Testis (tissue), 2 donors: ENCODE measurements at regions not wholly inside any gene's neighbourhood (a gene's known extent, or its start where the extent isn't known, plus 50 kb on each side); places are given as distances from the start of the nearest gene placed in this dataset.

Experiments
- DNase-seq: peaks from one replicate; pipeline ENCODE4 v3.0.0-alpha.2; 2019
- H3K27ac ChIP-seq, 2 donors: fragments of 200-600 bp; sonication (generic); one replicate each; pipeline ENCODE4 v1.5.1; 2019
- H3K27me3 ChIP-seq: fragments of 200-600 bp; sonication (generic); one replicate; pipeline ENCODE4 v1.5.1; 2019
- H3K36me3 ChIP-seq: fragments of 200-600 bp; sonication (generic); one replicate; pipeline ENCODE4 v1.5.1; 2017; ENCODE audit warnings: low read depth; ENCODE audit errors: missing control alignments
- H3K4me1 ChIP-seq: fragments of 200-600 bp; sonication (generic); one replicate; pipeline ENCODE4 v1.5.1; 2019
- H3K4me3 ChIP-seq, 2 donors: fragments of 200-600 bp; sonication (generic); one replicate each; pipeline ENCODE4 v1.5.1; 2017 to 2019
- H3K9me3 ChIP-seq: fragments of 200-600 bp; sonication (generic); one replicate; pipeline ENCODE4 v1.5.1; 2017
- CTCF ChIP-seq, 3 experiments: fragments of 450-650 bp in 2 of 3; fragments of 200-600 bp in 1 of 3; sonication (generic) in 1 of 3; IDR thresholded peaks; one replicate each; pipeline ENCODE4 v1.5.1; 2016 to 2019; ENCODE audit warnings: antibody characterized with exemption in 3 of 3, mild to moderate bottlenecking in 2 of 3, moderate library complexity in 1 of 3
- POLR2A ChIP-seq: fragments of 450-650 bp; IDR thresholded peaks from one replicate; pipeline ENCODE4 v1.6.1; 2017; ENCODE audit warnings: antibody characterized with exemption, mild to moderate bottlenecking, moderate library complexity
- WGBS, 2 donors: methylation state at CpG; one replicate each; pipeline ENCODE4 v1.1.5; 2018; 5-methylcytosine and 5-hydroxymethylcytosine counted together
- intact Hi-C: fragments of 100-400 bp; cut with DNase I; formaldehyde crosslinking; loops from one replicate; pipeline ENCODE4 v1.15.1; 2023; ENCODE audit warnings: low total_unique reads

GRCh38 chr4:79213010-79213409 is 112.9 kb downstream of the NAA11 start:
- intact Hi-C loops: no loop called here
- Histone ChIP-seq H3K27ac (no peak overlapping the region), H3K4me1 (no peaks in the 10 kb centered on the region)

GRCh38 chr4:79212311-79212710 is 113.5 kb downstream of the NAA11 start:
- H3K36me3 ChIP-seq: no peaks in the 10 kb centered on the region
- no peaks in the 10 kb centered on the region for H3K4me1 ChIP-seq
- DNase-seq: no peak
- H3K9me3 ChIP-seq: no peaks in the 10 kb centered on the region
- H3K27ac ChIP-seq: no peak overlapping the region
- 77 to 82% methylated on average over 4 of the region's 4 CpGs for WGBS, 2 donors
- no peaks in the 10 kb centered on the region for H3K27me3 ChIP-seq
- H3K4me3 ChIP-seq: no peak overlapping the region
- TF ChIP-seq CTCF (IDR thresholded peaks at IDR 0.05): no peak
- TF ChIP-seq POLR2A: no peak
- intact Hi-C loops: no loop called here

More at GRCh38 chr4:79213010-79213409, 112.9 kb downstream of the NAA11 start:
- Histone ChIP-seq H3K36me3 (no peaks in the 10 kb centered on the region), H3K9me3 (no peaks in the 10 kb centered on the region), H3K4me3 (no peak overlapping the region), H3K27me3 (no peaks in the 10 kb centered on the region)
- DNase-seq: no peak
- TF ChIP-seq CTCF (IDR thresholded peaks at IDR 0.05): no peak
- TF ChIP-seq POLR2A: no peak

DNA sequence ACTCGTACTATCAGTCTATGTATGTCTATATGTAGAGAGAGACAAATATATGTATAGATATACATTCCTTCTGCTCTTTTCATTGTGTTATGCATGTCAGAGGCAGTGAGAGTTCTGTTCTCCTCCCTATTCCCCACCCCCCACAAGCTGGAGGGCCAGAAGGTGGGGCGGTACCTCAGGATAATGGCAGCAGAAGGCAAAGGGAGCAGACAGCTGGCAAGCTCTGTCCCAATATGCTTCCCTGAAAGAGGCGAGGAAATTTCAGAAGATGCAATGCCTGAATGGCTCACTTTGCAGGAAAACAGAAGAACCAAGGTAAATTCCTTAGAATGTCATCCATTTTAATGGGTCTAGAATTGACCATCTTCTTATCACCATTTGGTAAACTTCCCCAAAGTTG is 114.4 kb downstream of the NAA11 start:
- TF ChIP-seq CTCF (IDR thresholded peaks at IDR 0.05): no peak
- TF ChIP-seq POLR2A: no peak

DNA sequence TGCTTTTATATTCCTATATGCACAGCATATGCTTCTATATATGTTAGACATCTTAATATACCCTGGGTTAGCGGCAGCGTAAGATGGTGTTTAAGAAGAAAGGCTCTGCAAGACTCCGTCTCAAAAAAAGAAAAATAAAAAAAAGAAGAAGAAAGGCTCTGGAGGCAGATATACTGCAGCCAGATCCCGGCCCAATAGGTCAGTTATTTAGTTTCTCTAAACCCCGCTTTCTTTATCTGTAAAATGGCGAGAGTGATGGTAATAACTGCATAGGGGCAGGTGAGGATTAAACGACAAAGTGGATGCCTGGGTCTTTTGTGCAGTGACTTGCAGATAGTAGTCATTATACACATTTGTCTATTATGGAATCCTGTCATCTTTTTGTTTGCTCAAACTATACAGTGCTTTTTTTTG is 115.2 kb downstream of the NAA11 start:
- Histone ChIP-seq H3K27ac (no peak overlapping the region), H3K27me3 (no peaks in the 10 kb centered on the region), H3K4me3 (no peak overlapping the region), H3K4me1 (no peaks in the 10 kb centered on the region), H3K36me3 (no peaks in the 10 kb centered on the region), H3K9me3 (no peaks in the 10 kb centered on the region)
- 54 to 77% methylated on average over 7 of the region's 7 CpGs for WGBS, 2 donors
- DNase-seq: no peak
- no peak for TF ChIP-seq POLR2A
- no peak for TF ChIP-seq CTCF (IDR thresholded peaks at IDR 0.05)
- intact Hi-C loops: no loop called here

More for the DNA sequence above, 114.4 kb downstream of the NAA11 start:
- no peak overlapping the region for H3K4me3 ChIP-seq
- H3K9me3 ChIP-seq: no peaks in the 10 kb centered on the region
- 87 to 89% methylated on average over 3 of the region's 3 CpGs for WGBS, 2 donors
- H3K27me3 ChIP-seq: no peaks in the 10 kb centered on the region
- no peak overlapping the region for H3K27ac ChIP-seq
- intact Hi-C loops: no loop called here
- DNase-seq: no peak
- no peaks in the 10 kb centered on the region for H3K36me3 ChIP-seq
- H3K4me1 ChIP-seq: no peaks in the 10 kb centered on the region

DNA sequence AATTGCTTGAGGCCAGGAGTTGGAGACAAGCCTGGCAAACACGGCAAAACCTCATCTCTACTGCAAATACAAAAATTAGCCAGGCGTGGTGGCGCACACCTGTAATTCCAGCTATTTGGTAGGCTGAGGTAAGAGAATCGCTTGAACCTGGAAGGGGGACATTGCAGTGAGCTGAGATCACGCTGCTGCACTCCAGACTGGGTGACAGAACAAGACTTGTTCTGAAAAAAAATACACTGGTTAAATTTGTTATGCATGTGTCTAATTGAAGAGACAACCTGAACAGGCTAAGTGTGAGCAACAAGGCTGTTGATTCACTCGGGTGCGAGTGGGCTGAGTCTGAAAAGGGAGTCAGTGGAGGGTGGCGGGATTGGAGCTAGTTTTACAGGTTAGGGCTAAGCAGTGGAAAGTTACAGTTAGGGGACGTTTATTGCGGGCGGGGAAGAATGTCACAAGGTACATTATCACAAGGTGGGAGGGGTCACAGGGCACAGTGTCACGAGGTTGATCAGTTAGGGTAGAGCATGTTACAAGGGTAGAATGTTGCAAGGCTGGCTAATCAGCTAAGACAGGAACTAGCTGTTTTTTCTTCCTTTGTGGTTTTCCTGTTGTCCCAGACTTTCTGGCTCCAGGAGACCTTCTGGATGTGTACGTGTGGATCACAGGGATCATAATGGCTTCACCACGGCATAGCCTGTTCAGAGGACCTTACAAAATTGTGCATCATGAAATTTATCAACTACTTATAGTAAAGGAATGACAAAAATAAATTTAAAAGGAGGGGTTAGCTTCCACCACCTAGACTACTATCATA is 115.8 kb downstream of the NAA11 start:
- intact Hi-C loops: no loop called here
- no peaks in the 10 kb centered on the region for H3K9me3 ChIP-seq
- H3K27ac ChIP-seq: no peak overlapping the region
- peak; percentile 38 for DNase-seq
- no peaks in the 10 kb centered on the region for H3K27me3 ChIP-seq
- 44 to 65% methylated on average over 14 of the region's 14 CpGs for WGBS, 2 donors
- H3K4me1 ChIP-seq: no peaks in the 10 kb centered on the region
- H3K36me3 ChIP-seq: no peaks in the 10 kb centered on the region
- H3K4me3 ChIP-seq: no peak overlapping the region
- TF ChIP-seq CTCF (IDR thresholded peaks at IDR 0.05) (no peak), POLR2A (no peak)
